Calu3 (cell line): ENCODE measurements at regions not wholly inside any gene's neighbourhood (a gene's known extent, or its start where the extent isn't known, plus 50 kb on each side); places are given as distances from the start of the nearest gene placed in this dataset.
"Not testable (repeated sequence)": the region's sequence is repeated elsewhere in the genome, so short reads cannot be mapped to it uniquely, and the experiment has no call there.

Experiments used
- BruUV-seq: library from RNA; stranded (reverse); fragments of 400-500 nt; replicated peaks from 2 replicates; lab custom pipeline; 2021; lab: Mats Ljungman, UMichigan
- CTCF ChIA-PET: fragments of 300-600 bp; sonication (Branson Sonifier 250); formaldehyde crosslinking; loops from one replicate; lab custom pipeline; 2022; ENCODE audit warnings: antibody characterized with exemption; lab: Charles Lee
- DNase-seq: peaks from one replicate; pipeline ENCODE4 v3.0.0; 2022
- H3K27ac Mint-ChIP-seq: one replicate; pipeline ENCODE4 v1.8.0; 2022; ENCODE audit warnings: mixed read lengths; ENCODE audit not compliant: unreplicated experiment
- H3K27me3 Mint-ChIP-seq: one replicate; pipeline ENCODE4 v1.8.0; 2022; ENCODE audit warnings: mixed read lengths; ENCODE audit not compliant: unreplicated experiment
- H3K36me3 Mint-ChIP-seq: one replicate; pipeline ENCODE4 v1.8.0; 2022; ENCODE audit warnings: mild to moderate bottlenecking, moderate library complexity, mixed read lengths; ENCODE audit not compliant: insufficient read depth, unreplicated experiment
- H3K4me1 Mint-ChIP-seq: one replicate; pipeline ENCODE4 v1.8.0; 2022; ENCODE audit warnings: mild to moderate bottlenecking, low read depth, mixed read lengths; ENCODE audit not compliant: unreplicated experiment
- H3K4me3 Mint-ChIP-seq: one replicate; pipeline ENCODE4 v1.8.0; 2022; ENCODE audit warnings: mild to moderate bottlenecking, low read depth, moderate library complexity, mixed read lengths; ENCODE audit not compliant: unreplicated experiment
- H3K9me3 Mint-ChIP-seq: one replicate; pipeline ENCODE4 v1.8.0; 2022; ENCODE audit warnings: low read depth, mixed read lengths; ENCODE audit not compliant: unreplicated experiment
- intact Hi-C: fragments of 100-400 bp; cut with micrococcal nuclease; formaldehyde crosslinking; loops from one replicate; pipeline ENCODE4 v1.10.0; 2022; ENCODE audit not compliant: unreplicated experiment
- TF ChIP-seq, protein P1 (sequence below): fragments of 200-600 bp; IDR thresholded peaks from one replicate; pipeline ENCODE4 v1.8.0; 2022; ENCODE audit warnings: antibody characterized with exemption; ENCODE audit not compliant: unreplicated experiment

DNA sequence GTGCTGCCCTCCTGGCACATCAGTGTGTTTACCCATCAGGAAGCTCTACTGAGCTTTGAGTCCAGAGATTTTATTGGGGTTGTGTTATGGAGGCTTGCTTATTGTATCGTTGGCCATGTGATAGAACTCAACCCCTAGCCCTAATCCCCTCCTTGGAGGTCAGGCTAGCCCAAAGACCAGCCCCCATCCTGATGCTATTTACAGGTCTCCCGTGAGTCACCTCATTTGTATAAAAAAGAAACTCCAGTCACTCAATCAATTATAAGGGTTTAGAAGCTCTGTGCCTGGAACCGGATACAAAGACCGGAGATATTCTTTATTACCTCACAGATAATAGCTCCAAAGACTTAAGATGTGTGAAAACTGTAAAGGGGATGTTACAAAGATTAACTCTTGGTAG is 405.9 kb downstream of the CNTNAP4 start:
- Mint-ChIP-seq H3K36me3 (no peaks in the 10 kb centered on the region), H3K27me3 (no peaks in the 10 kb centered on the region), H3K4me3 (no peak overlapping the region), H3K4me1 (peaks cover 2% of the 10 kb centered on the region), H3K9me3 (peaks cover 5% of the 10 kb centered on the region), H3K27ac (no peak overlapping the region)
- CTCF ChIA-PET, result no interaction called here
- TF ChIP-seq, protein P1, sequence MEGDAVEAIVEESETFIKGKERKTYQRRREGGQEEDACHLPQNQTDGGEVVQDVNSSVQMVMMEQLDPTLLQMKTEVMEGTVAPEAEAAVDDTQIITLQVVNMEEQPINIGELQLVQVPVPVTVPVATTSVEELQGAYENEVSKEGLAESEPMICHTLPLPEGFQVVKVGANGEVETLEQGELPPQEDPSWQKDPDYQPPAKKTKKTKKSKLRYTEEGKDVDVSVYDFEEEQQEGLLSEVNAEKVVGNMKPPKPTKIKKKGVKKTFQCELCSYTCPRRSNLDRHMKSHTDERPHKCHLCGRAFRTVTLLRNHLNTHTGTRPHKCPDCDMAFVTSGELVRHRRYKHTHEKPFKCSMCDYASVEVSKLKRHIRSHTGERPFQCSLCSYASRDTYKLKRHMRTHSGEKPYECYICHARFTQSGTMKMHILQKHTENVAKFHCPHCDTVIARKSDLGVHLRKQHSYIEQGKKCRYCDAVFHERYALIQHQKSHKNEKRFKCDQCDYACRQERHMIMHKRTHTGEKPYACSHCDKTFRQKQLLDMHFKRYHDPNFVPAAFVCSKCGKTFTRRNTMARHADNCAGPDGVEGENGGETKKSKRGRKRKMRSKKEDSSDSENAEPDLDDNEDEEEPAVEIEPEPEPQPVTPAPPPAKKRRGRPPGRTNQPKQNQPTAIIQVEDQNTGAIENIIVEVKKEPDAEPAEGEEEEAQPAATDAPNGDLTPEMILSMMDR, result no peak
- intact Hi-C loops, result no loop called here
- no peak for DNase-seq
- BruUV-seq, result no TSS peak

DNA sequence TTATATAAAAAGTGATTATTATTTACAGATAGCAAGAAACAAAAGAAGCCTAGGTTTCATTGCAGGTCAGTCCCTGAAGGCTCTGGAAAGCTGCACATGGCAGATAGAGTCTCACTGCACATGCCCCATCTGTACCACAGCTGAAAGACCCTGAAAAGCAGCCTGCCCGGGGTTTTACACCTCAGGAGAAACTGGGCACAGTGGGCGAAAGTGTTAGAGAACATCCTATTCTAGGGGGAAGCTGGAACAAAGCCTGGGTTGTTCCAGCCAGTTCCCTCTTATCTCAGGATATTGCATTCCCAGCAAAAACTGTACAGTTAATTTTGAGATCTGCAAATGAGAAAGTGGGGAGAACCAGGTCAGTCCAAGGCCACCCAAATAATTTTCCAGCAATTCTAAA is 419.7 kb downstream of the CNTNAP4 start:
- intact Hi-C loops, result no loop called here
- no peak for DNase-seq
- H3K4me3 Mint-ChIP-seq, result no peak overlapping the region
- no peaks in the 10 kb centered on the region for H3K4me1 Mint-ChIP-seq
- BruUV-seq, result no TSS peak
- H3K36me3 Mint-ChIP-seq, result no peaks in the 10 kb centered on the region
- H3K9me3 Mint-ChIP-seq, result peaks cover 5% of the 10 kb centered on the region
- TF ChIP-seq, protein P1, result no peak
- no peaks in the 10 kb centered on the region for H3K27me3 Mint-ChIP-seq
- CTCF ChIA-PET, result no interaction called here
- H3K27ac Mint-ChIP-seq, result no peak overlapping the region

DNA sequence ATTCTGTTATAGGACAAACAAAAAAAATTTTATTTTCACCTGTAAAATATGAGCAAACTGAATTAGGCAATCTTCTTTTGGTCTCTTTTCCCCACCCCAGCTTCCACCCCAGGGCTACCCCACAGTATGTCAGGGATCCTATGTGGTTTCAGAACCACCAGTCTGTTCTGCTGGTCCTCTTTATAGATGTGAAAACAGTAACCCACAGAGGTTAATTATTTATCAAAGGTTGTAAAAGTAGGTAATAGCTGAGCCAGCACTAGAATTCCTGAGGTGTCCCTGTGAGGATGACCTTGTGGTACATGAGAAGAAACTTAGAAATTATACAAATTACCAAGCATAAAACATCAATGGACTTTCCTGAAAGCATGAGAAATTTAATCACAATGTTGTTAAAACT is 428.7 kb downstream of the CNTNAP4 start:
- CTCF ChIA-PET, result no interaction called here
- H3K27ac Mint-ChIP-seq, result no peak overlapping the region
- no peaks in the 10 kb centered on the region for H3K27me3 Mint-ChIP-seq

DNA sequence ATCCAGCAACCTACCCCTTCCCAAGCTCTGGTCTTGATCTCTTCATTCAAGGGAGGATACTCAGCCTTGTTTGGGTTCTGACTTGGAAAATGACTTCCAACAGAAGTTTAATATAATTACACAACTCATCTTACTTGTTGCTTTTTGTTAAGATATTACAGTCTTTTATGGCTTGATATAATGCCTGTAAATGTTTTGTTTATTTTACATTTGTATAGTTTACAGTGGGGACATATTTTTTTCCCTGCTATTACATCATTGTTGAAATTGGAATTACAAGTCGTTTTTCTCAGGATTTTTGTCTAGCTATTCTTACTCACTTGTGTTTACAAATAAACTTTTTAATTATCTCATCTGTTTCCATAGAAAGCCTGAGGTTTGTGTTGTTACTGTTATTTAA is 436.0 kb downstream of the CNTNAP4 start:
- no TSS peak for BruUV-seq

More for the DNA sequence above, 428.7 kb downstream of the CNTNAP4 start:
- TF ChIP-seq, protein P1, result no peak
- H3K4me1 Mint-ChIP-seq, result no peaks in the 10 kb centered on the region
- H3K36me3 Mint-ChIP-seq, result no peaks in the 10 kb centered on the region
- H3K9me3 Mint-ChIP-seq, result no peaks in the 10 kb centered on the region
- no peak for DNase-seq
- BruUV-seq, result no TSS peak
- intact Hi-C loops, result no loop called here
- H3K4me3 Mint-ChIP-seq, result no peak overlapping the region

DNA sequence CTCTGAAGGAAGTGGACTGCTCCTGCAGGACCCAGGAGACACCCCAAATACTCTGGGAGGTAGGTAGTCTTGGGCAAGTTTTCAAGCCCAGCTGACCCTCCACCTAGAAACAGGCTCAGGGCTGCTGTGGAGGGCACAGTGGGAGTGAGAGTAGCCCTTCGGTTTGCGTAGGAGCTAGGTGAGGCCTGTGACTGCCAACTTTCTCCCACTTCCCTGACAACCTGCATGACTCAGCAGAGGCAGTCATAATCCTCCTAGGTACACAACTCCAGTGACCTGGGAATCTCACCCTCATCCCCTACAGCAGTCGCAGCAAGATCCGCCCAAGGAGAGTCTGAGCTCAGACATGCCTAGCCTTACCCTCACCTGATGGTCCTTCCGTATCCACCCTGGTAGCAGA is 439.1 kb downstream of the CNTNAP4 start:
- BruUV-seq, H3K9me3 Mint-ChIP-seq, H3K27me3 Mint-ChIP-seq, H3K36me3 Mint-ChIP-seq, H3K4me3 Mint-ChIP-seq, H3K4me1 Mint-ChIP-seq, DNase-seq, H3K27ac Mint-ChIP-seq, intact Hi-C loops: not testable (repeated sequence)
- CTCF ChIA-PET, result interaction anchor here (1.1 kb wide), 1 partner anchor 13 kb away, joined by 3 read pairs; no protein-coding TSS in a partner anchor

More for the DNA sequence above, 436.0 kb downstream of the CNTNAP4 start:
- Mint-ChIP-seq H3K4me3 (no peak overlapping the region), H3K9me3 (peaks cover 6% of the 10 kb centered on the region), H3K27me3 (no peaks in the 10 kb centered on the region), H3K4me1 (no peaks in the 10 kb centered on the region), H3K36me3 (no peaks in the 10 kb centered on the region), H3K27ac (no peak overlapping the region)
- CTCF ChIA-PET, result no interaction called here
- TF ChIP-seq, protein P1, result no peak
- no peak for DNase-seq
- intact Hi-C loops, result no loop called here
